ENCODE measurements at regions not wholly inside any gene's neighbourhood (a gene's known extent, or its start where the extent isn't known, plus 50 kb on each side); places are given as distances from the start of the nearest gene placed in this dataset.
"Not testable (repeated sequence)": the region's sequence is repeated elsewhere in the genome, so short reads cannot be mapped to it uniquely, and the experiment has no call there.

DNA sequence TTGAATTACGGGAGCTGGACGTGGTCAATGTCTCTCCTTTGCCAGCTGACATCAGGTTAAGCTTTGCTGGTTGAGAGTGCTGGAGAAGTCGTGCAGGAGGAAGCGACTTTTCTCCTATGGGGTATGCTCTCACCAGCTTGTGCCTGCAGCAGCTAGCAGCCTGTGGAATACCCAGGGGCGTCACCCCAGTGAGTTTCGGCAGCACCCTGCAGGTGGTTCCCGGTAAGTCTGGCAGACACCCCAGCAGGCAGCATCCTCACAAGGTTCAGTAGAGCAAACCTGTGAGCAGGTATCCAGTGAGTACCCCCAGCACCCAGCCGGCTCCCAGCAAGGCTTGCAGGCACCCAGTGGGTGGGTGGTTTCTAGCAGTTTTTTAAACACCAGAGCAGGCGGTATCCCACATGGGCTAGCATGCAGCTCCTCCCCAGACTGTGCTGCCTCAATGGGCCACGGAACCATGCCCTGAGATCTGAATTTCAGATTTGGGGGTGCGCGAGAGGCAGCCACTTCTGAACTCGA lies 74.8 kb upstream of the SVIL start:
- no peak overlapping the region for H3K4me3 ChIP-seq (ENCODE audit: low read depth, low read length)
- Mint-ChIP-seq H3K27ac (no peak overlapping the region), H3K36me3 (peaks cover 13% of the 10 kb centered on the region), H3K4me1 (peaks cover 11 to 36% (median 16%) of the 10 kb centered on the region in 4 donors), H3K4me3 (no peak overlapping the region), H3K9me3 (peaks cover 0 to 4% (median 0%) of the 10 kb centered on the region in 7 donors), H3K27me3 (peaks cover 4% of the 10 kb centered on the region)
- DNase-seq (no peak), ATAC-seq (ENCODE audit: low read depth in 2 of 2) (no peak)
- no peak overlapping the region for H3K27ac ChIP-seq (ENCODE audit: insufficient read depth, low read length, poor library complexity, severe bottlenecking)
- H3K36me3 ChIP-seq (ENCODE audit: control insufficient read depth, insufficient read depth, low read length): no peaks in the 10 kb centered on the region
- no peaks in the 10 kb centered on the region for H3K4me1 ChIP-seq (ENCODE audit: control insufficient read depth, insufficient read depth, low read length, poor library complexity, severe bottlenecking)
- no peaks in the 10 kb centered on the region for H3K9me3 ChIP-seq (ENCODE audit: control insufficient read depth in 2 of 2, low read length in 2 of 2)
- no peaks in the 10 kb centered on the region for H3K27me3 ChIP-seq (ENCODE audit: control insufficient read depth, insufficient read depth, low read length)

DNA sequence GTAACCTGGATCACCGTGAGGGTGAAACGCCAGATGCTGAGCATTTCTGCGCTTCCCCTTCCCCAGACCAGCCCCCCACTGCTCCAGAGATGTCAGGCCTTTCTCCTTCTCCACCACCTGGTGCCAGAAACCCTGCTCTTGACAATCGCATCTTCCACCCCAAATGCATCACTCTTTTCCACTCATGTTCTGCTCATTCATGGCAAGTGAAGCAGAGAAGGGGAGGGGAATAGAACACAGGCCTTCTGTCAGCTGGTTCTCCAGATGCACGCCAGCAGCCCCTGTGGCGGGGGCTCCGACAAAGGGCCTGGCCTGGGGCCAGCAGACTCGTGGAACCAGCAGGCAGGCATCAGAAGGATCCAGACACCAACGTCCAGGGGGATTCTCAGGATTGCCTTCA lies 68.5 kb upstream of the SVIL start:
- Mint-ChIP-seq H3K27ac (peak overlapping the region in 2 of 3 donors; percentile 75 to 82), H3K4me3 (peak overlapping the region in 2 of 4 donors; percentile 54 to 62)

DNA sequence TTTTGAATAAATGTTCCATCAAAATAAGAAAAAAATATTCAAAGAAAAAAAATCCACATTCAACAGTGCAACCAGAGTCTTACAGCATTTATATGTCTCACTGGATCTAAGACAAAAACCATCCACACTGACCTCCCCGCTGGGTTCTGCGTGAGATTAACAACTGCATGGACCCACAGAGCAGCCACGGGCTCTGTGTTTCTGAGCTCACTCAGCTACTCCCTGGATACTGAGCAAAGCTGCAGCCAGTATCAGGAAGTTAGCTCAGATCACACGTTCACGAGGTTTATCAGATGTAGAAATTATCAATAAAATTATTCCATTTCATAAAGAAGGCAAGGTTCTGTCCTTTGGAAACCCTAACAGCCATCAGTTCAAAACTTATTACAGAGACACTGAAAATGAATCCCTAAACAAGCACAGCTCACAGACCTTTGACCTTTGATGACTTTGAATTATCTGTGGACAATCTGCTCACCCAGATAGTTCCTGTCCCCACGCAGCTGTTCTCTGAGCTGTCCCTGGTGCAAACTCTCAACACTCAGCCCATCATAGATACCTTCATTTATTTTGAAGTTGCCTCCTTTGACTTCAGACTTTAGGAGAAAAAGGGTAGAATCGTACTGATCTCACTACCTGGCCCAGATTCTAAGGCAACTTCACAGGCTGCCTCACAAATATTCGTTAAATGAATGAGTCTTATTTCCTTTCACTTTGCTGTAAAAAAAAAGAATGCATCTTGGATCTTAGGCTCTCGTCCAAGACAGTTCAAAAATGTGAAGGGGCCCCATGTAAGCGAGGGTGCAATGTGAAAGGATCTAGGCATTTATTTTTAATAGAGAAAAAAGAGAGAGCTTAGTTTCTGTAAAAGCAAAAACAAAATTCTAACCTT lies 67.7 kb upstream of the SVIL start:
- peaks cover 12% of the 10 kb centered on the region for H3K4me1 ChIP-seq (ENCODE audit: control insufficient read depth, insufficient read depth, low read length, poor library complexity, severe bottlenecking)
- DNase-seq (peak in 2 of 3 donors; percentile 6 to 11), ATAC-seq (ENCODE audit: low read depth in 2 of 2) (peak in 1 of 2 donors; percentile 28)
- H3K4me3 Mint-ChIP-seq: peak overlapping the region in 2 of 4 donors; percentile 54 to 62
- H3K36me3 ChIP-seq (ENCODE audit: control insufficient read depth, insufficient read depth, low read length): no peaks in the 10 kb centered on the region
- no peak overlapping the region for H3K27ac ChIP-seq (ENCODE audit: insufficient read depth, low read length, poor library complexity, severe bottlenecking)
- H3K36me3 Mint-ChIP-seq: peaks cover 12% of the 10 kb centered on the region
- H3K27me3 ChIP-seq (ENCODE audit: control insufficient read depth, insufficient read depth, low read length): no peaks in the 10 kb centered on the region
- peaks cover 20 to 66% (median 30%) of the 10 kb centered on the region in 4 donors for H3K4me1 Mint-ChIP-seq
- H3K27me3 Mint-ChIP-seq: no peaks in the 10 kb centered on the region
- no peaks in the 10 kb centered on the region for H3K9me3 ChIP-seq (ENCODE audit: control insufficient read depth in 2 of 2, low read length in 2 of 2)
- peak overlapping the region in 2 of 3 donors; percentile 75 to 82 for H3K27ac Mint-ChIP-seq
- H3K9me3 Mint-ChIP-seq: peaks cover 0 to 5% (median 0%) of the 10 kb centered on the region in 7 donors
- H3K4me3 ChIP-seq (ENCODE audit: low read depth, low read length): peak overlapping the region; percentile 54

More for the DNA sequence above, 68.5 kb upstream of the SVIL start:
- H3K9me3 ChIP-seq (ENCODE audit: control insufficient read depth in 2 of 2, low read length in 2 of 2): no peaks in the 10 kb centered on the region
- no peaks in the 10 kb centered on the region for H3K27me3 ChIP-seq (ENCODE audit: control insufficient read depth, insufficient read depth, low read length)
- no peak for DNase-seq
- peaks cover 0 to 5% (median 0%) of the 10 kb centered on the region in 7 donors for H3K9me3 Mint-ChIP-seq
- H3K27ac ChIP-seq (ENCODE audit: insufficient read depth, low read length, poor library complexity, severe bottlenecking): no peak overlapping the region
- H3K4me3 ChIP-seq (ENCODE audit: low read depth, low read length): no peak overlapping the region
- peaks cover 12% of the 10 kb centered on the region for H3K4me1 ChIP-seq (ENCODE audit: control insufficient read depth, insufficient read depth, low read length, poor library complexity, severe bottlenecking)
- H3K4me1 Mint-ChIP-seq: peaks cover 20 to 66% (median 30%) of the 10 kb centered on the region in 4 donors
- H3K36me3 Mint-ChIP-seq: peaks cover 12% of the 10 kb centered on the region
- H3K27me3 Mint-ChIP-seq: no peaks in the 10 kb centered on the region
- H3K36me3 ChIP-seq (ENCODE audit: control insufficient read depth, insufficient read depth, low read length): no peaks in the 10 kb centered on the region
- no peak for ATAC-seq (ENCODE audit: low read depth in 2 of 2)

DNA sequence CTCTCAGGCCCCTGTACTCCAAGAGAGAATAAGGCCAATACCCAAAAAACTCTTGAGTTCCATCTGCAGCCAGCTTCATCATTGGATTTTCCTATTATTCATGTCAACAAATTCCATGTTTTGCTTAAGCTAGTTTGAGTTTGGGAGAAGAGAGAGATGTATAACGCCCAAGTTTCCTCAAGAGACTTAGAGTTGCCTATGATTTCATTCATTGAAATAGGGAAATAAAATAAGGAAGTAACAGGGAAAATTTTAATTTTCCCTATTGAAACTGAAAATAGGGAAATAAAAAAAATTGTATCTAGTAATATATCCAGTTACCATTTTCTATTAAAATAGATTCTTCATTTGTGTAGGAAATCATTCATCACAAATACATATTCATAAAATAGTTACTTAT lies 66.5 kb upstream of the SVIL start:
- H3K9me3 Mint-ChIP-seq: peaks cover 0 to 3% (median 0%) of the 10 kb centered on the region in 7 donors
- peaks cover 10% of the 10 kb centered on the region for H3K36me3 Mint-ChIP-seq
- peaks cover 14 to 56% (median 23%) of the 10 kb centered on the region in 4 donors for H3K4me1 Mint-ChIP-seq
- ATAC-seq (ENCODE audit: low read depth in 2 of 2): no peak
- no peak overlapping the region for H3K4me3 ChIP-seq (ENCODE audit: low read depth, low read length)
- no peak overlapping the region for H3K27ac Mint-ChIP-seq
- H3K27me3 Mint-ChIP-seq: no peaks in the 10 kb centered on the region
- no peaks in the 10 kb centered on the region for H3K9me3 ChIP-seq (ENCODE audit: control insufficient read depth in 2 of 2, low read length in 2 of 2)
- H3K4me1 ChIP-seq (ENCODE audit: control insufficient read depth, insufficient read depth, low read length, poor library complexity, severe bottlenecking): peaks cover 12% of the 10 kb centered on the region
- DNase-seq: no peak
- no peak overlapping the region for H3K27ac ChIP-seq (ENCODE audit: insufficient read depth, low read length, poor library complexity, severe bottlenecking)
- no peak overlapping the region for H3K4me3 Mint-ChIP-seq
- no peaks in the 10 kb centered on the region for H3K27me3 ChIP-seq (ENCODE audit: control insufficient read depth, insufficient read depth, low read length)
- no peaks in the 10 kb centered on the region for H3K36me3 ChIP-seq (ENCODE audit: control insufficient read depth, insufficient read depth, low read length)

DNA sequence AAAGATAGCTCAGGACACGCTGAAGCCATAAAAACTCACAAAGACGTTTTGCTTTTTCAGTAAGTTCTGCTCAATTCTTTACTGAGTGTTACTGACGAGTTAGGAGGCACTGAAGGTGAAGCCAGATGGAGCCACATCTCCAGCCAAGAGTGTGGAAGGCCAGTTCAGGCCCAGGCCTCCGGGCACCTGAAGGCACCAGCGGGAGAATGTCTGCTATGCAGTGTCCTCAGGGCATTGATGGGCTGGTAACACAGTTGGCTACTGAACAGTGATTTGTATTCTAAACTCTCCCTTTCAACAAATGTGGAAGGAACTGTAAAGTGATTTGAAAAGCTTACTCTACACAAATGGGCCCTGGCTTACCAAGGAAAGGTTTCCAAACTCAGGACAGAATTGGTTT lies 64.8 kb upstream of the SVIL start:
- H3K9me3 ChIP-seq (ENCODE audit: control insufficient read depth in 2 of 2, low read length in 2 of 2): no peaks in the 10 kb centered on the region
- H3K4me1 Mint-ChIP-seq: peaks cover 12 to 52% (median 20%) of the 10 kb centered on the region in 4 donors
- H3K36me3 ChIP-seq (ENCODE audit: control insufficient read depth, insufficient read depth, low read length): no peaks in the 10 kb centered on the region
- peaks cover 12% of the 10 kb centered on the region for H3K4me1 ChIP-seq (ENCODE audit: control insufficient read depth, insufficient read depth, low read length, poor library complexity, severe bottlenecking)
- ATAC-seq (ENCODE audit: low read depth in 2 of 2) (no peak), DNase-seq (no peak)
- no peak overlapping the region for H3K4me3 ChIP-seq (ENCODE audit: low read depth, low read length)
- H3K9me3 Mint-ChIP-seq: peaks cover 0 to 1% (median 0%) of the 10 kb centered on the region in 7 donors
- H3K27me3 ChIP-seq (ENCODE audit: control insufficient read depth, insufficient read depth, low read length): no peaks in the 10 kb centered on the region
- H3K27ac ChIP-seq (ENCODE audit: insufficient read depth, low read length, poor library complexity, severe bottlenecking): no peak overlapping the region
- H3K27me3 Mint-ChIP-seq: no peaks in the 10 kb centered on the region
- no peak overlapping the region for H3K4me3 Mint-ChIP-seq
- H3K36me3 Mint-ChIP-seq: peaks cover 10% of the 10 kb centered on the region
- H3K27ac Mint-ChIP-seq: peak overlapping the region in 1 of 3 donors; percentile 17

DNA sequence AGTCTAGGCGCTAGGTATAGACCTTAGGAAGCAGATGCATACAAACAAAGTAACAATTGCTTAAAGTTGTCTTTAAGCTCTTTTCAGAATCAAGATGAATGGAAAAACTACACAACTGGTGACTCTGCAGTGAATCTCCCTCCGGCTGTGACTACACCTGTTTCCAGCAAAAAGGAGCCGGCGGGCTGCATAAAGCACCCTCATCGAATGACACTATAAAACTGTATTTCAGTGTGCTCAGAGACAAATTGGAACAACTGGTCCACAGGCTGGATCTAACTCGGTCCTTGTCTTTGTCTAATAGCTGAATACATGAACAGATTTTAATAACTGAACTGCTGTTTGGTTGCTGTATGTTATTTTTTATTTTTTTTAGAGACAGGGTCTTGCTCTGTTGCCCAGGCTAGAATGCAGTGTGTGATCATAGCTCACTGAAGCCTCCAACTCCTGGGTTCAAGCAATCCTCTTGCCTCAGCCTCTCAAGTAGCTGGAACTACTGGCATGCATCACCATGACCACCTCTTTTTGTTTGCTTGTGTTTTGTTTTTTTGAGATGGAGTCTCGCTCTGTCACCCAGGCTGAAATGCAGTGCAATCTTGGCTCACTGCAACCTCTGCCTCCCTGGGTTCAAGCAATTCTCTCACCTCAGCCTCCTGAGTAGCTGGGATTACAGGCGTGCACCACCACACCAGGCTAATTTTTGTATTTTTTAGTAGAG lies 64.2 kb upstream of the SVIL start:
- Mint-ChIP-seq H3K4me3 (no peak overlapping the region), H3K36me3 (peaks cover 11% of the 10 kb centered on the region), H3K27ac (peak overlapping the region in 1 of 3 donors; percentile 26), H3K9me3 (peaks cover 0 to 1% (median 0%) of the 10 kb centered on the region in 7 donors), H3K4me1 (peaks cover 9 to 48% (median 18%) of the 10 kb centered on the region in 4 donors), H3K27me3 (no peaks in the 10 kb centered on the region)
- H3K4me3 ChIP-seq (ENCODE audit: low read depth, low read length): no peak overlapping the region
- H3K27me3 ChIP-seq (ENCODE audit: control insufficient read depth, insufficient read depth, low read length): no peaks in the 10 kb centered on the region
- no peaks in the 10 kb centered on the region for H3K9me3 ChIP-seq (ENCODE audit: control insufficient read depth in 2 of 2, low read length in 2 of 2)
- H3K4me1 ChIP-seq (ENCODE audit: control insufficient read depth, insufficient read depth, low read length, poor library complexity, severe bottlenecking): peaks cover 12% of the 10 kb centered on the region
- H3K36me3 ChIP-seq (ENCODE audit: control insufficient read depth, insufficient read depth, low read length): no peaks in the 10 kb centered on the region
- DNase-seq (no peak), ATAC-seq (ENCODE audit: low read depth in 2 of 2) (no peak)
- H3K27ac ChIP-seq (ENCODE audit: insufficient read depth, low read length, poor library complexity, severe bottlenecking): no peak overlapping the region

DNA sequence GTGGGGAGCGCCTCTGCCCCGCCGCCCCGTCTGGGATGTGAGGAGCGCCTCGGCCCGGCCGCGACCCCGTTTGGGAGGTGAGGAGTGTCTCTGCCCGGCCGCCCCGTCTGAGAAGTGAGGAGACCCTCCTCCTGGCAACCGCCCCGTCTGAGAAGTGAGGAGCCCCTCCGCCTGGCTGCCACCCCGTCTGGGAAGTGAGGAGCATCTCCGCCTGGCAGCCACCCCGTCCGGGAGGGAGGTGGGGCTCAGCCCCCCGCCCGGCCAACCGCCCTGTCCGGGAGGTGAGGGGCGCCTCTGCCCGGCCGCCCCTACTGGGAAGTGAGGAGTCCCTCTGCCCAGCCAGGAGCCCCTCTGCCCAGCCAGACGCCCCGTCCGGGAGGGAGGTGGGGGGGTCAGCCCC lies 61.8 kb upstream of the SVIL start:
- H3K27ac ChIP-seq (ENCODE audit: insufficient read depth, low read length, poor library complexity, severe bottlenecking); H3K36me3 ChIP-seq (ENCODE audit: control insufficient read depth, insufficient read depth, low read length); H3K27me3 Mint-ChIP-seq; H3K27me3 ChIP-seq (ENCODE audit: control insufficient read depth, insufficient read depth, low read length); DNase-seq; H3K27ac Mint-ChIP-seq; H3K9me3 Mint-ChIP-seq; H3K9me3 ChIP-seq (ENCODE audit: control insufficient read depth in 2 of 2, low read length in 2 of 2); H3K4me1 ChIP-seq (ENCODE audit: control insufficient read depth, insufficient read depth, low read length, poor library complexity, severe bottlenecking); H3K4me3 ChIP-seq (ENCODE audit: low read depth, low read length); H3K4me3 Mint-ChIP-seq; ATAC-seq (ENCODE audit: low read depth in 2 of 2): not testable (repeated sequence)
- Mint-ChIP-seq H3K4me1 (peaks cover 0 to 45% (median 9%) of the 10 kb centered on the region in 4 donors), H3K36me3 (peaks cover 16% of the 10 kb centered on the region)
